NCI-H446 treated with DMSO at 0.1 percent for 48 hours (cell line): ENCODE measurements at regions not wholly inside any gene's neighbourhood (a gene's known extent, or its start where the extent isn't known, plus 50 kb on each side); places are given as distances from the start of the nearest gene placed in this dataset.

Experiments used
- DNase-seq: peaks from one replicate; lab custom pipeline; 2025; lab: John Stamatoyannopoulos, UW

DNA sequence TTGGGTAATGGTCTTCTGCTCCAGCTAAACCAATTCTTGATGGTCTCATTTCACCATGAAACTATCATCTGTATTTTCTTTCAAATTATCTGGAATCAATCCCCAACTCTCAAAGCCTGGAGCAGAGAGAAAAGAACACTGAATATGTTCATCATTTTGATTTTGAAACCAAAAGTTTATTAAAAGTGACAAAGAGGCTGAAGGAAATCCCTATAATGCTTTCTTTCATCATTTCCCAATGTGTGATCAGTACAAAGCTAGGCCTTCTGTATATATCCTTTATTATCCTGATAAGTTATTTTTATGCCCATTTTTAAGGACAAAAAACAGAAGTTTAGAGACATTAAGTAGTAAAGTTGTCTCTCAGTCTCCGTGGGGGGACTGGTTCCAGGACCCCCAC lies 50.1 kb upstream of the MBNL1 start:
- no peak for DNase-seq
